ENCODE measurements at regions not wholly inside any gene's neighbourhood (a gene's known extent, or its start where the extent isn't known, plus 50 kb on each side); places are given as distances from the start of the nearest gene placed in this dataset.

GRCh38 chr12:90044069-90044468, 335.4 kb upstream of the ATP2B1 start:
- TF ChIP-seq, protein P1, sequence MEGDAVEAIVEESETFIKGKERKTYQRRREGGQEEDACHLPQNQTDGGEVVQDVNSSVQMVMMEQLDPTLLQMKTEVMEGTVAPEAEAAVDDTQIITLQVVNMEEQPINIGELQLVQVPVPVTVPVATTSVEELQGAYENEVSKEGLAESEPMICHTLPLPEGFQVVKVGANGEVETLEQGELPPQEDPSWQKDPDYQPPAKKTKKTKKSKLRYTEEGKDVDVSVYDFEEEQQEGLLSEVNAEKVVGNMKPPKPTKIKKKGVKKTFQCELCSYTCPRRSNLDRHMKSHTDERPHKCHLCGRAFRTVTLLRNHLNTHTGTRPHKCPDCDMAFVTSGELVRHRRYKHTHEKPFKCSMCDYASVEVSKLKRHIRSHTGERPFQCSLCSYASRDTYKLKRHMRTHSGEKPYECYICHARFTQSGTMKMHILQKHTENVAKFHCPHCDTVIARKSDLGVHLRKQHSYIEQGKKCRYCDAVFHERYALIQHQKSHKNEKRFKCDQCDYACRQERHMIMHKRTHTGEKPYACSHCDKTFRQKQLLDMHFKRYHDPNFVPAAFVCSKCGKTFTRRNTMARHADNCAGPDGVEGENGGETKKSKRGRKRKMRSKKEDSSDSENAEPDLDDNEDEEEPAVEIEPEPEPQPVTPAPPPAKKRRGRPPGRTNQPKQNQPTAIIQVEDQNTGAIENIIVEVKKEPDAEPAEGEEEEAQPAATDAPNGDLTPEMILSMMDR (IDR thresholded peaks at IDR 0.05; ENCODE audit: insufficient read depth, low read depth, low read length), result no peak
- TF ChIP-seq EZH2 (IDR thresholded peaks at IDR 0.05; ENCODE audit: insufficient read depth, low read length), result no peak
